ENCODE measurements at regions not wholly inside any gene's neighbourhood (a gene's known extent, or its start where the extent isn't known, plus 50 kb on each side); places are given as distances from the start of the nearest gene placed in this dataset.

- Mint-ChIP-seq H3K27ac (no peak overlapping the region), H3K4me1 (no peaks in the 10 kb centered on the region), H3K9me3 (peaks cover 10% of the 10 kb centered on the region), H3K27me3 (peaks cover 3% of the 10 kb centered on the region), H3K36me3 (no peaks in the 10 kb centered on the region), H3K4me3 (no peak overlapping the region)
- CTCF ChIA-PET, result no interaction called here
- DNase-seq, result peak; percentile 25
Observed at GRCh38 chr10:128463991-128464760, 338.0 kb upstream of the MKI67 start.

- CTCF ChIA-PET, result no interaction called here
- DNase-seq, result no peak
- Mint-ChIP-seq H3K36me3 (no peaks in the 10 kb centered on the region), H3K27me3 (peaks cover 3% of the 10 kb centered on the region), H3K27ac (no peak overlapping the region), H3K9me3 (peaks cover 10% of the 10 kb centered on the region), H3K4me3 (no peak overlapping the region), H3K4me1 (no peaks in the 10 kb centered on the region)
Observed at GRCh38 chr10:128465697-128466096, 339.5 kb upstream of the MKI67 start.

- Mint-ChIP-seq H3K36me3 (no peaks in the 10 kb centered on the region), H3K4me3 (no peak overlapping the region)
- CTCF ChIA-PET, result no interaction called here
Observed at GRCh38 chr10:128466831-128467371, 340.7 kb upstream of the MKI67 start.

GRCh38 chr10:128468462-128468861 lies 342.2 kb upstream of the MKI67 start:
- CTCF ChIA-PET, result no interaction called here
- no peaks in the 10 kb centered on the region for H3K27me3 Mint-ChIP-seq
- peaks cover 10% of the 10 kb centered on the region for H3K9me3 Mint-ChIP-seq
- no peaks in the 10 kb centered on the region for H3K4me1 Mint-ChIP-seq
- no peak overlapping the region for H3K27ac Mint-ChIP-seq
- H3K36me3 Mint-ChIP-seq, result no peaks in the 10 kb centered on the region
- no peak for DNase-seq
- H3K4me3 Mint-ChIP-seq, result no peak overlapping the region

More at GRCh38 chr10:128466831-128467371, 340.7 kb upstream of the MKI67 start:
- no peak for DNase-seq
- Mint-ChIP-seq H3K27ac (no peak overlapping the region), H3K27me3 (no peaks in the 10 kb centered on the region), H3K9me3 (peaks cover 10% of the 10 kb centered on the region), H3K4me1 (no peaks in the 10 kb centered on the region)

- H3K27me3 Mint-ChIP-seq, result no peaks in the 10 kb centered on the region
- H3K4me3 Mint-ChIP-seq, result no peak overlapping the region
- H3K4me1 Mint-ChIP-seq, result no peaks in the 10 kb centered on the region
- peaks cover 9% of the 10 kb centered on the region for H3K9me3 Mint-ChIP-seq
- no peaks in the 10 kb centered on the region for H3K36me3 Mint-ChIP-seq
- H3K27ac Mint-ChIP-seq, result no peak overlapping the region
- CTCF ChIA-PET, result no interaction called here
- DNase-seq, result no peak
Observed at GRCh38 chr10:128469515-128469914, 343.3 kb upstream of the MKI67 start.

- no peaks in the 10 kb centered on the region for H3K36me3 Mint-ChIP-seq
- peaks cover 7% of the 10 kb centered on the region for H3K9me3 Mint-ChIP-seq
- no peak for DNase-seq
- H3K27me3 Mint-ChIP-seq, result no peaks in the 10 kb centered on the region
- H3K4me3 Mint-ChIP-seq, result no peak overlapping the region
- no peaks in the 10 kb centered on the region for H3K4me1 Mint-ChIP-seq
- CTCF ChIA-PET, result no interaction called here
- H3K27ac Mint-ChIP-seq, result no peak overlapping the region
Observed at GRCh38 chr10:128470321-128470965, 344.2 kb upstream of the MKI67 start.

- Mint-ChIP-seq H3K27ac (no peak overlapping the region), H3K4me3 (no peak overlapping the region), H3K4me1 (no peaks in the 10 kb centered on the region), H3K36me3 (no peaks in the 10 kb centered on the region), H3K9me3 (peaks cover 6% of the 10 kb centered on the region), H3K27me3 (no peaks in the 10 kb centered on the region)
- CTCF ChIA-PET, result no interaction called here
- no peak for DNase-seq
Observed at GRCh38 chr10:128471151-128471550, 344.9 kb upstream of the MKI67 start.

GRCh38 chr10:128472196-128472595 lies 346.0 kb upstream of the MKI67 start:
- H3K27me3 Mint-ChIP-seq, result no peaks in the 10 kb centered on the region
- CTCF ChIA-PET, result no interaction called here
- no peaks in the 10 kb centered on the region for H3K36me3 Mint-ChIP-seq
- H3K4me1 Mint-ChIP-seq, result no peaks in the 10 kb centered on the region
- no peak for DNase-seq
- no peak overlapping the region for H3K4me3 Mint-ChIP-seq
- peaks cover 4% of the 10 kb centered on the region for H3K9me3 Mint-ChIP-seq
- no peak overlapping the region for H3K27ac Mint-ChIP-seq

GRCh38 chr10:128473396-128473795 lies 347.2 kb upstream of the MKI67 start:
- Mint-ChIP-seq H3K27me3 (no peaks in the 10 kb centered on the region), H3K9me3 (no peaks in the 10 kb centered on the region), H3K4me3 (no peak overlapping the region), H3K27ac (no peak overlapping the region), H3K4me1 (no peaks in the 10 kb centered on the region), H3K36me3 (no peaks in the 10 kb centered on the region)
- no peak for DNase-seq
- CTCF ChIA-PET, result no interaction called here

GRCh38 chr10:128473911-128474310 lies 347.7 kb upstream of the MKI67 start:
- H3K4me1 Mint-ChIP-seq, result no peaks in the 10 kb centered on the region
- no peaks in the 10 kb centered on the region for H3K9me3 Mint-ChIP-seq
- H3K4me3 Mint-ChIP-seq, result no peak overlapping the region
- no peak for DNase-seq
- H3K27ac Mint-ChIP-seq, result no peak overlapping the region
- no peaks in the 10 kb centered on the region for H3K36me3 Mint-ChIP-seq
- no peaks in the 10 kb centered on the region for H3K27me3 Mint-ChIP-seq
- CTCF ChIA-PET, result no interaction called here

GRCh38 chr10:128474571-128474970 lies 348.3 kb upstream of the MKI67 start:
- Mint-ChIP-seq H3K4me3 (no peak overlapping the region), H3K27ac (no peak overlapping the region), H3K36me3 (no peaks in the 10 kb centered on the region), H3K27me3 (no peaks in the 10 kb centered on the region), H3K9me3 (no peaks in the 10 kb centered on the region), H3K4me1 (no peaks in the 10 kb centered on the region)
- no peak for DNase-seq
- CTCF ChIA-PET, result no interaction called here

GRCh38 chr10:128475686-128476367 lies 349.6 kb upstream of the MKI67 start:
- Mint-ChIP-seq H3K27ac (no peak overlapping the region), H3K27me3 (no peaks in the 10 kb centered on the region), H3K36me3 (no peaks in the 10 kb centered on the region), H3K4me3 (no peak overlapping the region), H3K4me1 (no peaks in the 10 kb centered on the region), H3K9me3 (no peaks in the 10 kb centered on the region)
- CTCF ChIA-PET, result no interaction called here
- DNase-seq, result no peak

GRCh38 chr10:128476368-128476725 lies 350.1 kb upstream of the MKI67 start:
- Mint-ChIP-seq H3K4me3 (no peak overlapping the region), H3K36me3 (no peaks in the 10 kb centered on the region), H3K27ac (no peak overlapping the region), H3K27me3 (no peaks in the 10 kb centered on the region), H3K4me1 (no peaks in the 10 kb centered on the region), H3K9me3 (no peaks in the 10 kb centered on the region)
- DNase-seq, result no peak
- CTCF ChIA-PET, result no interaction called here

- Mint-ChIP-seq H3K36me3 (no peaks in the 10 kb centered on the region), H3K27me3 (no peaks in the 10 kb centered on the region), H3K4me1 (no peaks in the 10 kb centered on the region), H3K9me3 (no peaks in the 10 kb centered on the region), H3K27ac (no peak overlapping the region), H3K4me3 (no peak overlapping the region)
- DNase-seq, result no peak
- CTCF ChIA-PET, result no interaction called here
Observed at GRCh38 chr10:128476845-128477244, 350.6 kb upstream of the MKI67 start.

- no peak overlapping the region for H3K4me3 Mint-ChIP-seq
- H3K9me3 Mint-ChIP-seq, result no peaks in the 10 kb centered on the region
- no peak overlapping the region for H3K27ac Mint-ChIP-seq
- no peaks in the 10 kb centered on the region for H3K4me1 Mint-ChIP-seq
- DNase-seq, result no peak
- CTCF ChIA-PET, result no interaction called here
- H3K36me3 Mint-ChIP-seq, result no peaks in the 10 kb centered on the region
- no peaks in the 10 kb centered on the region for H3K27me3 Mint-ChIP-seq
Observed at GRCh38 chr10:128480601-128481000, 354.4 kb upstream of the MKI67 start.

Data from activated naive CD4-positive, alpha-beta T cell treated with anti-CD3 and anti-CD28 coated beads, Interleukin-2, amount 10 ng/mL, durations not matched to agents 7 days and 5 days (primary cell).